ENCODE measurements at regions not wholly inside any gene's neighbourhood (a gene's known extent, or its start where the extent isn't known, plus 50 kb on each side); places are given as distances from the start of the nearest gene placed in this dataset.

DNA sequence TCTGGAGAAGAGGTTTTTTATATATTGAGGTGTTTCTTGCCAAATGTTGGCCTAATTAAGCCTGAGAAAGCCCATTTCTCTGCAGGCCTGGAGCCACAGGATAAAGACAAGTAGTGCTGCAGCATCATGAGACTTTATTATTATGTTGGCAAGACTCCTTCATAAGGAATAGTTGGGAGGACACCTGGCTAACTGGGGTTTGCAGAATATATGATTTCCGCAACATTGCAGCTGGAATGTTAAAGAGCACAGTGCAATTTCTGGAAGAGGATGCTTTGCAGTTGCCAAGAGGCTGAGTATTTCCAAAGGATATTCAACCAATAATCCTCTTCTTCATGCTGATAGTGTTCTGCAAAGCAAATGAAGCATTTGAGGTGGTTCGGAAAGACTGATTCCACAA is 1512.8 kb upstream of the LRRTM3 start:
- Histone ChIP-seq H2AK5ac (ENCODE audit: low read length, severe bottlenecking) (no peak overlapping the region), H3K9me3 (ENCODE audit: control insufficient read depth, low read length) (peaks cover 5% of the 10 kb centered on the region), H3K4me1 (ENCODE audit: control insufficient read depth, insufficient read depth, low read depth, low read length) (no peaks in the 10 kb centered on the region), H3K9ac (ENCODE audit: low read length) (no peak overlapping the region), H3K4me2 (ENCODE audit: low read length, poor library complexity, severe bottlenecking) (no peak overlapping the region), H3K27ac (ENCODE audit: low read length, poor library complexity, severe bottlenecking) (no peak overlapping the region), H2AFZ (ENCODE audit: low read depth, low read length) (no peak overlapping the region), H3K18ac (ENCODE audit: low read depth in 1 of 2, low read length in 2 of 2) (no peak overlapping the region), H3K23ac (ENCODE audit: low read length in 2 of 2) (no peak overlapping the region), H3K4me3 (ENCODE audit: insufficient read depth in 1 of 2, low read depth in 1 of 2, low read length in 2 of 2) (no peak overlapping the region), H4K91ac (ENCODE audit: low read length) (no peak overlapping the region), H2BK5ac (ENCODE audit: low read depth, low read length, poor library complexity, severe bottlenecking) (no peak overlapping the region), H3K27me3 (ENCODE audit: control insufficient read depth in 1 of 2, insufficient read depth in 1 of 2, low read length in 2 of 2) (no peaks in the 10 kb centered on the region), H2BK15ac (ENCODE audit: low read depth, poor library complexity, severe bottlenecking) (no peak overlapping the region), H3K79me1 (replicated peaks; ENCODE audit: low read length, poor library complexity, severe bottlenecking) (no peaks in the 10 kb centered on the region), H3K14ac (ENCODE audit: low read length in 2 of 2) (no peak overlapping the region), H2BK120ac (ENCODE audit: low read depth, low read length) (no peak overlapping the region), H3K36me3 (ENCODE audit: control insufficient read depth in 1 of 2, insufficient read depth in 2 of 2, low read depth in 1 of 2, low read length in 2 of 2) (no peaks in the 10 kb centered on the region), H3K4ac (ENCODE audit: low read depth in 1 of 2, low read length in 2 of 2) (no peak overlapping the region), H4K8ac (ENCODE audit: low read length) (no peak overlapping the region), H2BK12ac (ENCODE audit: low read length in 2 of 2) (no peak overlapping the region)
- 93% methylated on average over 2 of the region's 2 CpGs for WGBS
- no peak for DNase-seq

DNA sequence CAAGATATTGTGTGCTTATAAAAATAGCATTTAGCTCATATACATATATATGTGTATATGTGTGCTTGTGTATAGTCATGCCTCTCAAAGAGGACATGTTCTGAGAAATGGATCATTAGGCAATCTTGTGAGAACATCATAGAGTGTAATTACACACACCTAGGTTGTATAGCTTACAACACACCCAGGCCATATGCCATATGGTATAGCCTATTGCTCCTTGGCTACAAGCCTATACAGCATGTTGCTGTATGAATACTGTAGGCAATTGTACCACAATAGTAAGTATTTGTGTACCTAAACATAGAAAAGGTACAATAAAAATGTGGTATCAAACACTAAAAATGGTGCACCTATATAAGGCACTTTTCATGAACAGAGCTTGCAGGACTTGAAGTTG is 1510.5 kb upstream of the LRRTM3 start:
- no peaks in the 10 kb centered on the region for H3K4me1 ChIP-seq (ENCODE audit: control insufficient read depth, insufficient read depth, low read depth, low read length)
- H2AK5ac ChIP-seq (ENCODE audit: low read length, severe bottlenecking), result no peak overlapping the region
- H3K18ac ChIP-seq (ENCODE audit: low read depth in 1 of 2, low read length in 2 of 2), result no peak overlapping the region
- no peaks in the 10 kb centered on the region for H3K36me3 ChIP-seq (ENCODE audit: control insufficient read depth in 1 of 2, insufficient read depth in 2 of 2, low read depth in 1 of 2, low read length in 2 of 2)
- no peak overlapping the region for H3K4me2 ChIP-seq (ENCODE audit: low read length, poor library complexity, severe bottlenecking)
- no peak overlapping the region for H4K91ac ChIP-seq (ENCODE audit: low read length)
- H3K4me3 ChIP-seq (ENCODE audit: insufficient read depth in 1 of 2, low read depth in 1 of 2, low read length in 2 of 2), result no peak overlapping the region
- no peak overlapping the region for H2AFZ ChIP-seq (ENCODE audit: low read depth, low read length)
- no peaks in the 10 kb centered on the region for H3K79me1 ChIP-seq (replicated peaks; ENCODE audit: low read length, poor library complexity, severe bottlenecking)
- H2BK12ac ChIP-seq (ENCODE audit: low read length in 2 of 2), result no peak overlapping the region
- no peak overlapping the region for H2BK120ac ChIP-seq (ENCODE audit: low read depth, low read length)
- H3K9ac ChIP-seq (ENCODE audit: low read length), result no peak overlapping the region
- no peak overlapping the region for H3K14ac ChIP-seq (ENCODE audit: low read length in 2 of 2)
- no peak overlapping the region for H2BK15ac ChIP-seq (ENCODE audit: low read depth, poor library complexity, severe bottlenecking)
- no peak for DNase-seq
- peaks cover 5% of the 10 kb centered on the region for H3K9me3 ChIP-seq (ENCODE audit: control insufficient read depth, low read length)
- H3K27me3 ChIP-seq (ENCODE audit: control insufficient read depth in 1 of 2, insufficient read depth in 1 of 2, low read length in 2 of 2), result no peaks in the 10 kb centered on the region
- no peak overlapping the region for H2BK5ac ChIP-seq (ENCODE audit: low read depth, low read length, poor library complexity, severe bottlenecking)
- H3K27ac ChIP-seq (ENCODE audit: low read length, poor library complexity, severe bottlenecking), result no peak overlapping the region
- no peak overlapping the region for H3K4ac ChIP-seq (ENCODE audit: low read depth in 1 of 2, low read length in 2 of 2)
- no peak overlapping the region for H3K23ac ChIP-seq (ENCODE audit: low read length in 2 of 2)
- no peak overlapping the region for H4K8ac ChIP-seq (ENCODE audit: low read length)

DNA sequence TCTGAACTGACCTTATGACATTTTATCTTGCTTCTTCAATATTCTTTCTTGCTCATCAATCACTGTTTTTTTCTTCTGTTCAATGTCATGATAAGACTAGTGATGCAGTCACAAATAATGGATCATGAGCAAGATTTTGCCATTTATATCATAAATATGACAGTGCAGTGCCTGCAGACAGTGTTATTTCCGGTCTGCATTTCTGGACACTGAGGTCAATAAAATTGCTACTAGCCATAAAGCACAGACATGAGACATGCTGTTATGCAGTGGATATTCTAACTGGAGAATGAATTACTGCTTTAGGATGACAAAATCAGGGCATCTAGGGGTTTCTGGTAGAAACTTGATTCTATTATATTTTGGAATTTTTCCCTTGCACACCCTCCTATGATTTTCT is 1509.7 kb upstream of the LRRTM3 start:
- Histone ChIP-seq H3K23ac (ENCODE audit: low read length in 2 of 2) (no peak overlapping the region), H3K14ac (ENCODE audit: low read length in 2 of 2) (no peak overlapping the region), H2AFZ (ENCODE audit: low read depth, low read length) (no peak overlapping the region), H2BK15ac (ENCODE audit: low read depth, poor library complexity, severe bottlenecking) (no peak overlapping the region), H4K91ac (ENCODE audit: low read length) (no peak overlapping the region), H3K4me2 (ENCODE audit: low read length, poor library complexity, severe bottlenecking) (no peak overlapping the region), H2BK12ac (ENCODE audit: low read length in 2 of 2) (no peak overlapping the region), H2AK5ac (ENCODE audit: low read length, severe bottlenecking) (no peak overlapping the region), H2BK120ac (ENCODE audit: low read depth, low read length) (no peak overlapping the region), H3K27ac (ENCODE audit: low read length, poor library complexity, severe bottlenecking) (no peak overlapping the region), H3K4me1 (ENCODE audit: control insufficient read depth, insufficient read depth, low read depth, low read length) (no peaks in the 10 kb centered on the region), H3K4me3 (ENCODE audit: insufficient read depth in 1 of 2, low read depth in 1 of 2, low read length in 2 of 2) (no peak overlapping the region), H3K9me3 (ENCODE audit: control insufficient read depth, low read length) (peaks cover 5% of the 10 kb centered on the region), H3K79me1 (replicated peaks; ENCODE audit: low read length, poor library complexity, severe bottlenecking) (no peaks in the 10 kb centered on the region), H3K9ac (ENCODE audit: low read length) (no peak overlapping the region), H2BK5ac (ENCODE audit: low read depth, low read length, poor library complexity, severe bottlenecking) (no peak overlapping the region), H3K27me3 (ENCODE audit: control insufficient read depth in 1 of 2, insufficient read depth in 1 of 2, low read length in 2 of 2) (no peaks in the 10 kb centered on the region), H3K4ac (ENCODE audit: low read depth in 1 of 2, low read length in 2 of 2) (no peak overlapping the region), H3K36me3 (ENCODE audit: control insufficient read depth in 1 of 2, insufficient read depth in 2 of 2, low read depth in 1 of 2, low read length in 2 of 2) (no peaks in the 10 kb centered on the region), H3K18ac (ENCODE audit: low read depth in 1 of 2, low read length in 2 of 2) (no peak overlapping the region), H4K8ac (ENCODE audit: low read length) (no peak overlapping the region)
- peak; percentile 59 for DNase-seq
- 36% methylated on average over 1 of the region's 1 CpG for WGBS

DNA sequence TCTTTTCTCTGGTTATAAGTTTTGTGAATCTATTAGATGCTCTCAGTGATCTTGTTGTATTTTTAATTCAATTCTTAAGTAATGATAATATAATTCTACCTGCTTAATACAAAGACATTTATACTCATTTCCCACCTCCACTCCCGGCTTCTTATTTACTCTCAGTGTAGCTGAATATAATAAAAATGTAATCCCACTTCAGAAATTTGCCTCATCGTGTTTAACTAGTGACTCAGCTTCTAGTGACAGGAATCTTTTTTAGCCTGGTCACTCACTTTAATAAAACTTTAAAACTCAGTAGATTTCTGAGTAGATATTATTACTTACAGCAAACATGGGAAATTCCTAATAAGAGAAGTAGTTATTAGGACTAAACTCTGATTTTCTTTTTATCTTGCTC is 1506.2 kb upstream of the LRRTM3 start:
- DNase-seq, result no peak
- WGBS, result no CpG with 5 or more reads among the region's 2 CpGs
- H4K8ac ChIP-seq (ENCODE audit: low read length), result no peak overlapping the region

More for the DNA sequence above, 1506.2 kb upstream of the LRRTM3 start:
- Histone ChIP-seq H2BK15ac (ENCODE audit: low read depth, poor library complexity, severe bottlenecking) (no peak overlapping the region), H3K4me3 (ENCODE audit: insufficient read depth in 1 of 2, low read depth in 1 of 2, low read length in 2 of 2) (no peak overlapping the region), H3K9me3 (ENCODE audit: control insufficient read depth, low read length) (peaks cover 3% of the 10 kb centered on the region), H3K23ac (ENCODE audit: low read length in 2 of 2) (no peak overlapping the region), H2BK12ac (ENCODE audit: low read length in 2 of 2) (no peak overlapping the region), H3K27ac (ENCODE audit: low read length, poor library complexity, severe bottlenecking) (no peak overlapping the region), H3K4me1 (ENCODE audit: control insufficient read depth, insufficient read depth, low read depth, low read length) (no peaks in the 10 kb centered on the region), H2BK5ac (ENCODE audit: low read depth, low read length, poor library complexity, severe bottlenecking) (peak overlapping the region; percentile 79), H3K4ac (ENCODE audit: low read depth in 1 of 2, low read length in 2 of 2) (no peak overlapping the region), H3K9ac (ENCODE audit: low read length) (no peak overlapping the region), H2AFZ (ENCODE audit: low read depth, low read length) (no peak overlapping the region), H2AK5ac (ENCODE audit: low read length, severe bottlenecking) (no peak overlapping the region), H2BK120ac (ENCODE audit: low read depth, low read length) (no peak overlapping the region), H3K14ac (ENCODE audit: low read length in 2 of 2) (no peak overlapping the region), H3K79me1 (replicated peaks; ENCODE audit: low read length, poor library complexity, severe bottlenecking) (no peaks in the 10 kb centered on the region), H3K27me3 (ENCODE audit: control insufficient read depth in 1 of 2, insufficient read depth in 1 of 2, low read length in 2 of 2) (no peaks in the 10 kb centered on the region), H3K18ac (ENCODE audit: low read depth in 1 of 2, low read length in 2 of 2) (no peak overlapping the region), H4K91ac (ENCODE audit: low read length) (no peak overlapping the region), H3K4me2 (ENCODE audit: low read length, poor library complexity, severe bottlenecking) (no peak overlapping the region), H3K36me3 (ENCODE audit: control insufficient read depth in 1 of 2, insufficient read depth in 2 of 2, low read depth in 1 of 2, low read length in 2 of 2) (no peaks in the 10 kb centered on the region)

Data from mesenchymal stem cell (in vitro differentiated cells and primary cell).